Activated naive CD4-positive, alpha-beta T cell treated with anti-CD3 and anti-CD28 coated beads for 36 hours (primary cell): ENCODE measurements at regions not wholly inside any gene's neighbourhood (a gene's known extent, or its start where the extent isn't known, plus 50 kb on each side); places are given as distances from the start of the nearest gene placed in this dataset.

ENCODE experiments used
- CTCF ChIA-PET: fragments of 350-600 bp; sonication (Branson Sonifier 250); formaldehyde crosslinking; loops from one replicate; lab custom pipeline; 2021; ENCODE audit warnings: antibody characterized with exemption; lab: Charles Lee
- DNase-seq: peaks from one replicate; pipeline ENCODE4 v3.0.0-alpha.2; 2020
- H3K27ac Mint-ChIP-seq: one replicate; pipeline ENCODE4 v1.8.0; 2021; ENCODE audit warnings: mild to moderate bottlenecking, mixed read lengths
- H3K27me3 Mint-ChIP-seq: one replicate; pipeline ENCODE4 v1.8.0; 2021; ENCODE audit warnings: low read depth, mixed read lengths
- H3K36me3 Mint-ChIP-seq: one replicate; pipeline ENCODE4 v1.8.0; 2021; ENCODE audit warnings: low read depth, mixed read lengths
- H3K4me1 Mint-ChIP-seq: one replicate; pipeline ENCODE4 v1.8.0; 2021; ENCODE audit warnings: low read depth, mixed read lengths
- H3K4me3 Mint-ChIP-seq: one replicate; pipeline ENCODE4 v1.8.0; 2021; ENCODE audit warnings: mild to moderate bottlenecking, moderate library complexity, mixed read lengths
- H3K9me3 Mint-ChIP-seq: one replicate; pipeline ENCODE4 v1.8.0; 2021; ENCODE audit warnings: mixed read lengths
- intact Hi-C: fragments of 100-400 bp; cut with micrococcal nuclease; formaldehyde crosslinking; loops from one replicate; pipeline ENCODE4 v1.15.1; 2023

GRCh38 chr6:170483413-170483812 lies 69.7 kb downstream of the PSMB1 start:
- Mint-ChIP-seq H3K9me3 (peaks cover 4% of the 10 kb centered on the region), H3K27ac (no peak overlapping the region), H3K27me3 (peaks cover 17% of the 10 kb centered on the region), H3K4me1 (no peaks in the 10 kb centered on the region), H3K4me3 (no peak overlapping the region), H3K36me3 (no peaks in the 10 kb centered on the region)
- intact Hi-C loops = no loop called here
- CTCF ChIA-PET = no interaction called here
- no peak for DNase-seq

- Mint-ChIP-seq H3K4me1 (no peaks in the 10 kb centered on the region), H3K27ac (no peak overlapping the region), H3K4me3 (no peak overlapping the region), H3K27me3 (peaks cover 13% of the 10 kb centered on the region), H3K9me3 (peaks cover 4% of the 10 kb centered on the region), H3K36me3 (no peaks in the 10 kb centered on the region)
- CTCF ChIA-PET = interaction anchor here (0.7 kb wide), 1 partner anchor 12 kb away, joined by 3 read pairs; no protein-coding TSS in a partner anchor
- no peak for DNase-seq
- intact Hi-C loops = no loop called here
Measured at GRCh38 chr6:170480050-170480692, 72.9 kb downstream of the PSMB1 start.

GRCh38 chr6:170476360-170476759 lies 76.7 kb downstream of the PSMB1 start:
- Mint-ChIP-seq H3K27ac (no peak overlapping the region), H3K27me3 (peaks cover 13% of the 10 kb centered on the region), H3K4me1 (no peaks in the 10 kb centered on the region), H3K9me3 (no peaks in the 10 kb centered on the region), H3K36me3 (no peaks in the 10 kb centered on the region), H3K4me3 (no peak overlapping the region)
- intact Hi-C loops = no loop called here
- no peak for DNase-seq
- CTCF ChIA-PET = no interaction called here

GRCh38 chr6:170475118-170475517 lies 78.0 kb downstream of the PSMB1 start:
- Mint-ChIP-seq H3K9me3 (no peaks in the 10 kb centered on the region), H3K27me3 (peaks cover 4% of the 10 kb centered on the region), H3K4me3 (no peak overlapping the region), H3K27ac (no peak overlapping the region), H3K4me1 (no peaks in the 10 kb centered on the region), H3K36me3 (no peaks in the 10 kb centered on the region)
- intact Hi-C loops = no loop called here
- no peak for DNase-seq
- CTCF ChIA-PET = no interaction called here

- no peak for DNase-seq
- Mint-ChIP-seq H3K4me3 (no peak overlapping the region), H3K27me3 (peaks cover 4% of the 10 kb centered on the region), H3K36me3 (no peaks in the 10 kb centered on the region), H3K9me3 (no peaks in the 10 kb centered on the region), H3K4me1 (no peaks in the 10 kb centered on the region), H3K27ac (no peak overlapping the region)
- CTCF ChIA-PET = interaction anchor here (1.1 kb wide), 1 partner anchor 9 kb away, joined by 3 read pairs; no protein-coding TSS in a partner anchor
- intact Hi-C loops = no loop called here
Measured at GRCh38 chr6:170473801-170474200, 79.3 kb downstream of the PSMB1 start.

GRCh38 chr6:170473301-170473717 lies 79.8 kb downstream of the PSMB1 start:
- intact Hi-C loops = no loop called here
- no peak for DNase-seq
- CTCF ChIA-PET = interaction anchor here (0.6 kb wide), 1 partner anchor 684 kb away, joined by 3 read pairs; no protein-coding TSS in a partner anchor
- H3K4me1 Mint-ChIP-seq = no peaks in the 10 kb centered on the region
- H3K9me3 Mint-ChIP-seq = no peaks in the 10 kb centered on the region
- no peak overlapping the region for H3K4me3 Mint-ChIP-seq
- no peaks in the 10 kb centered on the region for H3K36me3 Mint-ChIP-seq
- peaks cover 4% of the 10 kb centered on the region for H3K27me3 Mint-ChIP-seq
- no peak overlapping the region for H3K27ac Mint-ChIP-seq

GRCh38 chr6:170471491-170471890 lies 81.6 kb downstream of the PSMB1 start:
- peaks cover 2% of the 10 kb centered on the region for H3K27me3 Mint-ChIP-seq
- no peaks in the 10 kb centered on the region for H3K36me3 Mint-ChIP-seq
- intact Hi-C loops = no loop called here
- H3K4me3 Mint-ChIP-seq = no peak overlapping the region
- CTCF ChIA-PET = no interaction called here
- no peaks in the 10 kb centered on the region for H3K4me1 Mint-ChIP-seq
- H3K9me3 Mint-ChIP-seq = no peaks in the 10 kb centered on the region
- DNase-seq = no peak
- H3K27ac Mint-ChIP-seq = no peak overlapping the region

- DNase-seq = no peak
- Mint-ChIP-seq H3K9me3 (peaks cover 2% of the 10 kb centered on the region), H3K27me3 (no peaks in the 10 kb centered on the region), H3K4me1 (no peaks in the 10 kb centered on the region), H3K36me3 (no peaks in the 10 kb centered on the region), H3K4me3 (no peak overlapping the region), H3K27ac (no peak overlapping the region)
- CTCF ChIA-PET = no interaction called here
- intact Hi-C loops = no loop called here
Measured at GRCh38 chr6:170470734-170471133, 82.4 kb downstream of the PSMB1 start.

- Mint-ChIP-seq H3K4me3 (no peak overlapping the region), H3K27me3 (peaks cover 1% of the 10 kb centered on the region), H3K9me3 (peaks cover 3% of the 10 kb centered on the region), H3K27ac (no peak overlapping the region), H3K4me1 (peaks cover 2% of the 10 kb centered on the region), H3K36me3 (no peaks in the 10 kb centered on the region)
- DNase-seq = no peak
- intact Hi-C loops = no loop called here
- CTCF ChIA-PET = interaction anchor here (0.6 to 1.2 kb wide), 2 partner anchors 10 to 515 kb away, joined by 3 read pairs; no protein-coding TSS in a partner anchor
Measured at GRCh38 chr6:170464524-170464979, 88.6 kb downstream of the PSMB1 start.

- Mint-ChIP-seq H3K4me1 (peaks cover 4% of the 10 kb centered on the region), H3K27ac (no peak overlapping the region), H3K27me3 (peaks cover 3% of the 10 kb centered on the region), H3K9me3 (peaks cover 3% of the 10 kb centered on the region), H3K36me3 (no peaks in the 10 kb centered on the region), H3K4me3 (no peak overlapping the region)
- DNase-seq = no peak
- intact Hi-C loops = no loop called here
- CTCF ChIA-PET = interaction anchor here (0.6 kb wide), 1 partner anchor 515 kb away, joined by 3 read pairs; no protein-coding TSS in a partner anchor
Measured at GRCh38 chr6:170464080-170464479, 89.0 kb downstream of the PSMB1 start.

GRCh38 chr6:170463101-170463721 lies 89.9 kb downstream of the PSMB1 start:
- H3K27ac Mint-ChIP-seq = no peak overlapping the region
- H3K9me3 Mint-ChIP-seq = peaks cover 3% of the 10 kb centered on the region
- peaks cover 4% of the 10 kb centered on the region for H3K4me1 Mint-ChIP-seq
- no peak overlapping the region for H3K4me3 Mint-ChIP-seq
- intact Hi-C loops = no loop called here
- peaks cover 3% of the 10 kb centered on the region for H3K27me3 Mint-ChIP-seq
- CTCF ChIA-PET = interaction anchor here (0.9 kb wide), 1 partner anchor 66 kb away, joined by 3 read pairs; no protein-coding TSS in a partner anchor
- no peak for DNase-seq
- H3K36me3 Mint-ChIP-seq = no peaks in the 10 kb centered on the region

GRCh38 chr6:170462366-170463020 lies 90.6 kb downstream of the PSMB1 start:
- no peaks in the 10 kb centered on the region for H3K36me3 Mint-ChIP-seq
- no peak for DNase-seq
- intact Hi-C loops = no loop called here
- peaks cover 4% of the 10 kb centered on the region for H3K4me1 Mint-ChIP-seq
- H3K27ac Mint-ChIP-seq = no peak overlapping the region
- CTCF ChIA-PET = interaction anchor here (0.9 kb wide), 1 partner anchor 67 kb away, joined by 3 read pairs; no protein-coding TSS in a partner anchor
- H3K4me3 Mint-ChIP-seq = no peak overlapping the region
- H3K27me3 Mint-ChIP-seq = peaks cover 3% of the 10 kb centered on the region
- peaks cover 3% of the 10 kb centered on the region for H3K9me3 Mint-ChIP-seq
